Activated CD4-positive, CD25-positive, alpha-beta regulatory T cell treated with anti-CD3 and anti-CD28 coated beads, Interleukin-2, amount 50 U/mL, for 72 hours (primary cell): ENCODE measurements at regions not wholly inside any gene's neighbourhood (a gene's known extent, or its start where the extent isn't known, plus 50 kb on each side); places are given as distances from the start of the nearest gene placed in this dataset.
"Not testable (repeated sequence)": the region's sequence is repeated elsewhere in the genome, so short reads cannot be mapped to it uniquely, and the experiment has no call there.

Experiments
- DNase-seq: peaks from one replicate; pipeline ENCODE4 v3.0.0; 2021

DNA sequence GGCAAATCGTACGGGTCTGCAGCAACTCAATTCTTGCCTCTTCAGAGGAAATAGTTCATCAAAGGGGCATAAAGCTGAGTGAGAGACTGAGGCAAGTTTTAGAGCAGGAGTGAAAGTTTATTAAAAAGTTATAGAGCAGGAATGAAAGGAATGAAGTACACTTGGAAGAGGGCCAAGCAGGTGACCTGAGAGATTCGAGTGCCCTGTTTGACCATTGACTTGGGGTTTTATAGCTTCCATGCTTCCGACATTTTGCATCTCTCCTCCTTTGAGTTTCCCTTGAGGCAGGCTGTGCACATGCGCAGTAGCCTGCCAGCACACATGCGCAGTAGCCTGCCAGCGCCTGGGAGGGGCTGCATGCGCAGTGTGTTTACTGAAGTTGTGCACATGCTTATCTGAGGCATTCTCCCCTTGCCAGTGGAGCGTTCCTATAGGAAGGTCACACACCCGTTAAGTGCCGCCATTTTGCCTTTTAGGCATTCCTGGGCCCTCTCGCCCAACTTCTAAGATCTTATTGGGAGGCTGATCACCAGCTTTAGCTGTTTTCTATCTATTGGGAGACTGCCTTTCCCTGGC is 265.5 kb upstream of the MGAT5 start:
- no peak for DNase-seq

GRCh38 chr2:133991606-133992168 is 262.2 kb upstream of the MGAT5 start:
- no peak for DNase-seq

- DNase-seq: no peak
Observed at GRCh38 chr2:133992454-133992853, 261.4 kb upstream of the MGAT5 start.

DNA sequence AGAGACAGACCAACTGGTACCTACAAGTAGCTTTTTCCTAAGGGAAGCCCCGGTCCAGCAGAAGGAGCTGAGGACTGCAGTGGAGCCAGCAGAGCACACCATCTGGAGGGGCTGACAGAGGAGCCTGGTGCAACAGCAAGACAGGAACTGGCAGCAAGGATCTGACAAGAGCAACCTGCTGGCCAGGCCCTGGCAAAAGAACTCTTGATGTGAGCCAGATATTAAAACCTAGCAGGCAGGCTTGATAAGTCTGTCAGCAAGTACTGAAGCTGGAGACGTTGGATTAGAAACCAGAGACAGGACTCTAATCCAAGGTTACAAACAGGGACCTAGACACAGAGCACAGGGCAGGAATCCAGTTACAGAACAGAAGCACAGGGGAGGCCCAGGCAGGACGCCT is 260.7 kb upstream of the MGAT5 start:
- no peak for DNase-seq

- not testable (repeated sequence) for DNase-seq
Observed at GRCh38 chr2:133998726-133999125, 255.1 kb upstream of the MGAT5 start.

GRCh38 chr2:134002391-134002790 is 251.5 kb upstream of the MGAT5 start:
- DNase-seq: no peak

- DNase-seq: no peak
Observed at GRCh38 chr2:134002921-134003320, 251.0 kb upstream of the MGAT5 start.

DNA sequence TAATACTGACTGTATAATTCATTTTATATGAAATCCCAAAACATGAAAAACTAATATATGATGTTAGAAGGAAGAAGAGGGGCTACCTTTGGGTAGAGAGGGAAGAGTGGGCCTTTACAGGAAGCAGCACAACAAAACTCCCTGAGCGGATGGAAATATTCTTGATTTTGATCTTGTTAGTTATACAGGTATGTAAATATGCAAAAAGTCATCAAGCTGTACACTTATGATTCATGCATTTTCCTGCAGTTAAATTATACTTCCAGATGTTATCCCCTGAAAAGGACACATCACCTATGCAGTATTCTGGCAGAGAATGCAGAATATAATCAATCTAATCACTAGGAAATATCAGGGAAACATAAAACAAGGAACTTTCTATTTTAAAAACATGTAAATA is 249.4 kb upstream of the MGAT5 start:
- no peak for DNase-seq

DNA sequence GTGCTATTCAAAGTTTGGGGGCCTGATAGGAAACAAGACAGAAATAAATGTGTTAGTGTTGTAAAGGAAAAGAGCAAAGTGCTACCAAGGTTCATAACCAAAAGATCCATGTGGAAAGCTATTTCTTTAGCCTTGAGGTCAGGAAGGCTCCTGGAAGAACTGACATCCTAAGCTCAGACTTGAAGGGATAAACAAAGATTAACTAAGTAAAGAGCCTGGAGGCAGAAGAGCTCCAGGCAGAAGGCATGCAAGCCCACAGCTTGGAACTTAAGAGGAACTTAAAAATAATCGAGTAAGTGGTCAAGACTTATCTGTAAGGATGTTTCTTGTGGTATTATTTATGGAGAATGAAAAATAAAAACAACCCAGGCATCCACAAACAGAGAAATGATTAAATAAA is 245.0 kb upstream of the MGAT5 start:
- DNase-seq: no peak

DNA sequence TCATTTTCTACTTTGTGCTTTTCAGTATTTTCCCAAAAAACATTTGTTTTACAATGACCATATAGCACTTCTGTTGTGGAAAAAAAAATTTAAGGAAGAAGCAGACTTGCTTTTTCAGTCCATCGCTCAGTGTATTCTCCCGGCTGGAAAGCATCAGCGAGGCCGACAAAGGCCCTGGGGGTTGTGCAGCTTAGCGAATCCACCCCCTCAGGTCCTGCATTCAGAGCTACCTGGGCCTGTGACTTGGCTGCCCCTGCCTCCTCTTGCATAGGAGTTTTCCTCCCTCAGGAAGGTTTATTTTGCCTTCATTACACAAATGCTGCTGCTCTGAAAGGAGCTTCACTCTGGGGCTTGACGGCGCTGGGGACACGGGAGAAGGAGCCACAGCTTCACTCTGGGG is 244.4 kb upstream of the MGAT5 start:
- no peak for DNase-seq

DNA sequence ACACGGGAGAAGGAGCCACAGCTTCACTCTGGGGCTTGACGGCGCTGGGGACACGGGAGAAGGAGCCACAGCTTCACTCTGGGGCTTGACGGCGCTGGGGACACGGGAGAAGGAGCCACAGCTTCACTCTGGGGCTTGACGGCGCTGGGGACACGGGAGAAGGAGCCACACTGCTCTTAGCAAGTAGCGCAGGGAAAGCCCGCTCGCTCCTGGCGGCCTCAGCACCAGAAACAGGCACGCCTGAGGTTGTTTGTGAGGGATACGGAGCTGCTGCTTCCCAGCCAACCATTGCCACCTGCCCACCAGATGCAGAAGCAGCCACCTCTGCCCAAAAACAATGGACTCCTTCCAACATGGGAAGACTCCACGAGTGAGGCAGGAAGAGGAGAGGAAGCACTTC is 244.0 kb upstream of the MGAT5 start:
- not testable (repeated sequence) for DNase-seq

DNA sequence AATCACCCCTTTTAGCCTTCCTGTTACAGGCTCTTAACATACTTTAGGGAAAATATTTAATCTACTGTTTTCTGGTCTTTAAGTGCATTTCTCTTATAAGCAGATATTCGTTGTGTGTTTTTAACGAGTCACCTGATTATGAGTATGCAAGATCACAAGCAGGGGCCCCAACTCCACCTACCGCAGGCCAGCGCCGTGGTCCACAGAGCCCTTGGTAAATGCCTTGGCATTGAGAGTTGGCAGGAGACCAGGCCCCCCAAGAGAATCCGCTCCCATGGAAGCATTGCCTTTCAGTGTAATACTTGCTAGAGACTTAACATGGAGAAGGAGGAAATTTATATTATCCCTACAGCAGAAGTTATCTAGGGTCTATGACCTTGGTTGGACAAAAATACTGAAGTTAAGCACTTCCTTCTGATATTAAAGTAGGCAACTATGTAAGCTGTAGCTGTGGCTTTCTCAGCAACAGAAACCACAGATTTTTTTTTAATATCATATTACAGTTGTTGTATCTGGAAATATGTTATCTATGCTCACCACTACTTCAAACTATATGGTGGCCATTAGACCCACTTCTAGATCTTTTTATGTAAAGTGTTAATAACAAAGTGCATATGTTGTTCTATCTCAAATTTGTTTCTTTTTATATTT is 241.8 kb upstream of the MGAT5 start:
- no peak for DNase-seq

GRCh38 chr2:134014196-134014960 is 239.5 kb upstream of the MGAT5 start:
- DNase-seq: no peak

DNA sequence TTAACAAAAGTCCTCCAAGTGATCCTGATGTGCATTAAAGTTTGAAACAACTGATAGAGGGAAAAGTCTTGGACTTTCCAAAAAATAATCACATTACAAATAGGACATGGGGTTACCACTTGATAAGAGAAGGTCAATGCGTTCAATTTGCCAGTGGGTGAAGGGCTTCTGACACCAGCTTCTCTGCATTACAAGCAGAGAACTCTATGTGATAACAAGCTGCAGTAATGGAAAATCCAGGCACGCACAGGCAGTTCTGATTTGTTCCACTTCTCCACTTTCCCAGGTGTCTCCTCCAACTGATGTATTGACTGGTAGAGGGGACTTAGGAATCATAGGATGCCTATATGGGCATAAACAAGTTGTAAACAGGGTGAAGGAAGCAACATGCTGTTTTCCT is 234.0 kb upstream of the MGAT5 start:
- no peak for DNase-seq

DNA sequence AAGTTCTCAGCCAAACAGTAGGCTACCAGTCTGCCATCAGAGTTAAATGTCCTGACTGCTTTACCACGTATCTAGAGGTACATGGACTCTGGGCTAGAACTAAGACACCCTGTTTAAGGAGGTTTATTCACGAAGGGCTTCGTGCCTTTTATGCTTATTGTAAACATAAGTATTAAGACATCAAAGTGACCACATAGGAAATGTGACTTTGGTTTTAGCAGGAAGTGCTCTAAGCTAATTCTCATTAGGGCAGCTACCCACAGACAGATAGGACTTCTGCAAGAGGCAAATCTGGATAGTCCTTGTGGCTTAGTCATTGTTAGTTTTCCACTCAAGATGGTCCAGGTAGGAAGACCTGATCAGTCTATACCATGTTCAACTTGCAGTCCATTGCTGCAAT is 233.3 kb upstream of the MGAT5 start:
- DNase-seq: no peak

- no peak for DNase-seq
Observed at GRCh38 chr2:134021830-134022524, 231.9 kb upstream of the MGAT5 start.

- no peak for DNase-seq
Observed at GRCh38 chr2:134023854-134024253, 230.0 kb upstream of the MGAT5 start.

- DNase-seq: no peak
Observed at GRCh38 chr2:134027980-134028379, 225.9 kb upstream of the MGAT5 start.

DNA sequence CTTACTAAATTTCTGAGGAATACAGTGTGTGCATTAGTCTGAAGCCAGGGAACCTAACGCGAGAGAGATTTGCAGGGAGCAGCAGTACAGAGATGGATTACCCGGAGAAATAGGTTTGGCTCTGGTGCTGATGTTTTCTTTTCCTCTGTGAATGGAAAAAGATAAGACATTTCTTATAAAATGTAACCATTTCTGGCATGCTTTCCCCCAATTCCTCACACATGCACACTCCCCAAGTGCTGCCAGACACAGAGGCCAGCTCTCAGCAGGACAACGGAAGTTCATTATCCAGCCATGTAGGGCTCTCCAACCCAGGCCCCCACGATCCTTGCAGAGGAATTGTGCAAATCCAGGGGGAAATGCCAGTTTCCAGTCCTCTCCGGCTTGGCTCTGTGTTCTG is 224.5 kb upstream of the MGAT5 start:
- no peak for DNase-seq

DNA sequence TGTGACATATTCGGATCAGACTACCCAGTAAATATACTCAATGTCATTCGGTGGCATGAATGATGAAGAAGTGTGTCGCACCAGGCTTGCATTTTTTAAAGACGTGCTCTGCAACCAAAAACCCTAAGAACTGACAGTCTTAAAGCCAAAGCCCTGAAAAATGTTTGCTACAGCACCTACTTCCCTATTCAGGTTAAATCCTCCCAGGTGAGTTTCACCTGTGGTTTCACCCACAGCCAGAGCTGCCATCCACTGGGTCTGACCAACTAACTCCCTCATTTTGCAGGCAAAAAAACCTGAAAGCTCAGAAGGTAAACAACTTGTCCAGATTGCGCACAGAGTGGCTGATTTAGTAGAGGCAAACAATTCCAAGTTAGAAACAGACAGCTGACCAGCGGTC is 222.3 kb upstream of the MGAT5 start:
- no peak for DNase-seq

DNA sequence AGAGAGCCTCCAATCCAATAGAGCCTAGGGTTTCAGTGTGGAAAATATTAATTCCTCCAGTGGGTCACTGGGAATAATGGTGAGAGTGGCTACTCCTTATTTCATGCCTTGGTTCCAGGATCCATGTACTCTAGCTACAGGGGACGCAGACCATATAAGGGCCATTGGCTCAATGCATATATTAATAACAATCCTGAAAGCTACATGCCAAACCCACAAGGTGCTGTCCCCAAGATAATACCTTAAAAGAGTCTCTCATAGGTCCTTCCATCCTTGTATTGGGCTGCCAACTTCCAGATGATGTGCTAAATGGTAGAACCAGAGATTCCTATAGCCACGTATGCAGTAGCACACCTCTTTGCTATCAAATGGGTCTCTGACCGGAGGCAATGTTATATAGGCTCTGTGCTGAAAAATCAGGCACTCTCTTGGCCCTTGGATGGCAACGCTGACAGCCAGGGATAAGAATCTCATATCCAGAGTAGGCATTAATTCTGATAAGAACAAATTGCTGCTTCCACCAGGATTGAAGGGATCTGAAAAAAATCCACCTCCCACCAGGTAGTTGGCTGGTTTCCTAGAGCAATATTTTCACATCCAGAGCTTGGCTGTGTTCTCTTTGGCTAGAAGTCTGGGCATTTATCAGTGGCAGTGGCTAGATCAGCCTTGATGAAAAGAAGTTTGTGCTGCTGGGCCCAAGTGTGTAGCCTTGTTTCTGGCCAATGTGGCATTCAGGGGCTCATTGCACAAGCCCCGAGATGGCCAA is 218.1 kb upstream of the MGAT5 start:
- DNase-seq: no peak

GRCh38 chr2:134039912-134040581 is 213.8 kb upstream of the MGAT5 start:
- no peak for DNase-seq
